ENCODE measurements at regions not wholly inside any gene's neighbourhood (a gene's known extent, or its start where the extent isn't known, plus 50 kb on each side); places are given as distances from the start of the nearest gene placed in this dataset.

- TF ChIP-seq CTCF (IDR thresholded peaks at IDR 0.05), result no peak
- no peak for TF ChIP-seq POLR2A (IDR thresholded peaks at IDR 0.05)
Measured at GRCh38 chr7:46033592-46033991, 112.5 kb upstream of the IGFBP3 start.

Data from thyroid gland (tissue), 4 donors.